SK-N-SH treated with all-trans-retinoic acid at 6 μM for 48 hours (cell line): ENCODE measurements at regions not wholly inside any gene's neighbourhood (a gene's known extent, or its start where the extent isn't known, plus 50 kb on each side); places are given as distances from the start of the nearest gene placed in this dataset.

Experiments used
- ATAC-seq: fragments of 200-7000 bp; cut with Tn5 transposase; 3 replicates; pipeline ENCODE4 v1.9.1; 2020; ENCODE audit warnings: mild to moderate bottlenecking, moderate library complexity
- ARNTL ChIP-seq: fragments of 450-650 bp; formaldehyde crosslinking; IDR thresholded peaks from 2 replicates; pipeline ENCODE4 v1.5.0; 2020; ENCODE audit warnings: low read depth, mild to moderate bottlenecking, moderate library complexity, borderline replicate concordance
- BACH2 ChIP-seq: fragments of 250-450 bp; sonication (Bioruptor Pico); IDR thresholded peaks from 2 replicates; pipeline ENCODE4 v1.9.0; 2021; ENCODE audit warnings: mild to moderate bottlenecking, borderline replicate concordance
- CREB5 ChIP-seq: fragments of 250-450 bp; sonication (Bioruptor Pico); IDR thresholded peaks from 2 replicates; pipeline ENCODE4 v1.5.1; 2020; ENCODE audit warnings: low read depth, mild to moderate bottlenecking, moderate library complexity
- CSDC2 ChIP-seq: fragments of 250-450 bp; sonication (Bioruptor Pico); IDR thresholded peaks from 2 replicates; pipeline ENCODE4 v1.5.0; 2020; ENCODE audit warnings: mild to moderate bottlenecking, moderate library complexity
- CSRNP3 ChIP-seq: fragments of 250-450 bp; sonication (Bioruptor Pico); IDR thresholded peaks from 2 replicates; pipeline ENCODE4 v1.5.1; 2021; ENCODE audit warnings: mild to moderate bottlenecking, moderate library complexity
- ESRRG ChIP-seq: fragments of 250-450 bp; sonication (Bioruptor Pico); IDR thresholded peaks from 2 replicates; pipeline ENCODE4 v1.6.1; 2021; ENCODE audit warnings: mild to moderate bottlenecking
- GLIS3 ChIP-seq: fragments of 250-450 bp; sonication (Bioruptor Pico); IDR thresholded peaks from 2 replicates; pipeline ENCODE4 v1.5.0; 2020; ENCODE audit warnings: mild to moderate bottlenecking, moderate library complexity
- ISL1 ChIP-seq: fragments of 250-450 bp; sonication (Bioruptor Pico); IDR thresholded peaks from 2 replicates; pipeline ENCODE4 v2.1.2; 2022; ENCODE audit warnings: mild to moderate bottlenecking, moderate library complexity
- OSR1 ChIP-seq: fragments of 250-450 bp; sonication (Bioruptor Pico); IDR thresholded peaks from 2 replicates; pipeline ENCODE4 v1.8.0; 2022; ENCODE audit warnings: moderate library complexity, mild to moderate bottlenecking, inconsistent platforms
- PATZ1 ChIP-seq: fragments of 250-450 bp; sonication (Bioruptor Pico); IDR thresholded peaks from 2 replicates; pipeline ENCODE4 v1.8.0; 2020; ENCODE audit warnings: mild to moderate bottlenecking, moderate library complexity, borderline replicate concordance
- POU6F1 ChIP-seq: fragments of 250-450 bp; sonication (Bioruptor Pico); IDR thresholded peaks from 2 replicates; pipeline ENCODE4 v1.8.0; 2021; ENCODE audit warnings: low read depth, mild to moderate bottlenecking, moderate library complexity, borderline replicate concordance
- PPARA ChIP-seq: fragments of 250-450 bp; sonication (Bioruptor Pico); IDR thresholded peaks from 2 replicates; pipeline ENCODE4 v1.5.0; 2020; ENCODE audit warnings: mild to moderate bottlenecking, borderline replicate concordance
- RARB ChIP-seq: fragments of 250-450 bp; sonication (Bioruptor Pico); IDR thresholded peaks from 2 replicates; pipeline ENCODE4 v1.8.0; 2021; ENCODE audit warnings: mild to moderate bottlenecking, moderate library complexity
- SNAI2 ChIP-seq: fragments of 250-450 bp; sonication (Bioruptor Pico); IDR thresholded peaks from 2 replicates; pipeline ENCODE4 v1.5.0; 2020; ENCODE audit warnings: mild to moderate bottlenecking, moderate library complexity
- TCF4 ChIP-seq: fragments of 250-450 bp; sonication (Bioruptor Pico); IDR thresholded peaks from 2 replicates; pipeline ENCODE4 v1.8.0; 2021; ENCODE audit warnings: mild to moderate bottlenecking, moderate library complexity, borderline replicate concordance
- TOX ChIP-seq: fragments of 250-450 bp; sonication (Bioruptor Pico); IDR thresholded peaks from 2 replicates; pipeline ENCODE4 v1.8.0; 2021; ENCODE audit warnings: mild to moderate bottlenecking, moderate library complexity, borderline replicate concordance
- ZC3H10 ChIP-seq: fragments of 250-450 bp; sonication (Bioruptor Pico); IDR thresholded peaks from 2 replicates; pipeline ENCODE4 v1.5.1; 2021; ENCODE audit warnings: mild to moderate bottlenecking, moderate library complexity
- ZFP3 ChIP-seq: fragments of 250-450 bp; sonication (Bioruptor Pico); IDR thresholded peaks from 2 replicates; pipeline ENCODE4 v1.5.0; 2020; ENCODE audit warnings: mild to moderate bottlenecking, moderate library complexity
- ZFP30 ChIP-seq: fragments of 450-650 bp; formaldehyde crosslinking; IDR thresholded peaks from 2 replicates; pipeline ENCODE4 v1.5.0; 2022; ENCODE audit warnings: mild to moderate bottlenecking, moderate library complexity
- ZNF565 ChIP-seq: fragments of 450-650 bp; formaldehyde crosslinking; conservative IDR thresholded peaks from 2 replicates; pipeline ENCODE4 v1.5.0; 2020; ENCODE audit warnings: low read depth, mild to moderate bottlenecking, moderate library complexity
- ZNF70 ChIP-seq: fragments of 450-650 bp; formaldehyde crosslinking; IDR thresholded peaks from 2 replicates; pipeline ENCODE4 v1.5.0; 2020; ENCODE audit warnings: mild to moderate bottlenecking, moderate library complexity
- ZNF8 ChIP-seq: fragments of 450-650 bp; formaldehyde crosslinking; IDR thresholded peaks from 2 replicates; pipeline ENCODE4 v1.5.0; 2020; ENCODE audit warnings: mild to moderate bottlenecking, moderate library complexity

GRCh38 chr10:33810986-33811385 is 476.5 kb upstream of the NRP1 start:
- ATAC-seq = no peak
- TF ChIP-seq ISL1 (no peak), RARB (CRISPR knock-in tag) (no peak), BACH2 (CRISPR knock-in tag) (no peak), ZNF565 (CRISPR knock-in tag) (no peak), ZNF70 (CRISPR knock-in tag) (no peak), SNAI2 (CRISPR knock-in tag) (no peak), ARNTL (CRISPR knock-in tag) (no peak), ZC3H10 (CRISPR knock-in tag) (no peak), ZNF8 (no peak), TOX (CRISPR knock-in tag) (no peak), PATZ1 (CRISPR knock-in tag) (no peak), PPARA (CRISPR knock-in tag) (no peak), CREB5 (CRISPR knock-in tag) (no peak), ZFP3 (CRISPR knock-in tag) (no peak), POU6F1 (no peak), OSR1 (CRISPR knock-in tag) (no peak)

GRCh38 chr10:33809732-33810131 is 475.3 kb upstream of the NRP1 start:
- ATAC-seq = no peak
- TF ChIP-seq GLIS3 (CRISPR knock-in tag) (no peak), ZFP30 (CRISPR knock-in tag) (no peak), POU6F1 (no peak), ISL1 (no peak), PATZ1 (CRISPR knock-in tag) (no peak), TCF4 (CRISPR knock-in tag) (no peak), ZNF565 (CRISPR knock-in tag) (no peak), ESRRG (CRISPR knock-in tag) (no peak), CSDC2 (CRISPR knock-in tag) (no peak), ZNF8 (no peak), OSR1 (CRISPR knock-in tag) (no peak), ARNTL (CRISPR knock-in tag) (no peak), TOX (CRISPR knock-in tag) (no peak), CSRNP3 (CRISPR knock-in tag) (no peak), SNAI2 (CRISPR knock-in tag) (no peak)
